Suprapubic skin (tissue), 3 donors: ENCODE measurements at regions not wholly inside any gene's neighbourhood (a gene's known extent, or its start where the extent isn't known, plus 50 kb on each side); places are given as distances from the start of the nearest gene placed in this dataset.

Source experiments
- CTCF ChIP-seq, 2 donors: fragments of 200-600 bp in 1 of 2; fragments of 450-650 bp in 1 of 2; sonication (generic) in 1 of 2; IDR thresholded peaks; one replicate each; pipeline ENCODE4 v1.5.1; 2016 to 2019; ENCODE audit warnings: antibody characterized with exemption in 2 of 2, mild to moderate bottlenecking in 1 of 2, moderate library complexity in 1 of 2
- EP300 ChIP-seq: sonication (generic); formaldehyde crosslinking; IDR thresholded peaks from one replicate; pipeline ENCODE4 v1.6.1; 2017; ENCODE audit warnings: antibody characterized with exemption
- POLR2A ChIP-seq, 2 donors: fragments of 450-650 bp; IDR thresholded peaks; one replicate each; pipeline ENCODE4 v1.6.1; 2017; ENCODE audit warnings: antibody characterized with exemption in 2 of 2, mild to moderate bottlenecking in 2 of 2, moderate library complexity in 2 of 2

GRCh38 chr14:86940106-86940505 is 1052.9 kb downstream of the GALC start:
- no peak for TF ChIP-seq CTCF (IDR thresholded peaks at IDR 0.05)
- TF ChIP-seq EP300 = no peak
- no peak for TF ChIP-seq POLR2A (IDR thresholded peaks at IDR 0.05)
